ENCODE measurements at regions not wholly inside any gene's neighbourhood (a gene's known extent, or its start where the extent isn't known, plus 50 kb on each side); places are given as distances from the start of the nearest gene placed in this dataset.
"Not testable (repeated sequence)": the region's sequence is repeated elsewhere in the genome, so short reads cannot be mapped to it uniquely, and the experiment has no call there.

- H3K9ac ChIP-seq (ENCODE audit: low read depth, low read length): no peak overlapping the region
- no peak overlapping the region for H3K27ac ChIP-seq (ENCODE audit: low read depth, low read length)
- H3K4me1 ChIP-seq (ENCODE audit: control insufficient read depth, insufficient read depth, low read length): no peaks in the 10 kb centered on the region
- no peak overlapping the region for H3K4me3 ChIP-seq (ENCODE audit: low read depth, low read length)
- no peaks in the 10 kb centered on the region for H3K9me3 ChIP-seq (ENCODE audit: control insufficient read depth, insufficient read depth, low read length)
- no peaks in the 10 kb centered on the region for H3K36me3 ChIP-seq (ENCODE audit: control insufficient read depth, insufficient read depth, low read length)
- H3K27me3 ChIP-seq (ENCODE audit: control insufficient read depth, insufficient read depth, low read length): no peaks in the 10 kb centered on the region
These were observed 385.6 kb downstream of the IRS2 start for GRCh38 chr13:109400624-109401257.

GRCh38 chr13:109400209-109400608, 386.2 kb downstream of the IRS2 start:
- no peaks in the 10 kb centered on the region for H3K36me3 ChIP-seq (ENCODE audit: control insufficient read depth, insufficient read depth, low read length)
- H3K27me3 ChIP-seq (ENCODE audit: control insufficient read depth, insufficient read depth, low read length): no peaks in the 10 kb centered on the region
- H3K9ac ChIP-seq (ENCODE audit: low read depth, low read length): no peak overlapping the region
- no peak overlapping the region for H3K27ac ChIP-seq (ENCODE audit: low read depth, low read length)
- no peaks in the 10 kb centered on the region for H3K9me3 ChIP-seq (ENCODE audit: control insufficient read depth, insufficient read depth, low read length)
- H3K4me3 ChIP-seq (ENCODE audit: low read depth, low read length): no peak overlapping the region
- no peaks in the 10 kb centered on the region for H3K4me1 ChIP-seq (ENCODE audit: control insufficient read depth, insufficient read depth, low read length)

GRCh38 chr13:109398071-109398470, 388.3 kb downstream of the IRS2 start:
- H3K4me1 ChIP-seq (ENCODE audit: control insufficient read depth, insufficient read depth, low read length); H3K4me3 ChIP-seq (ENCODE audit: low read depth, low read length); H3K36me3 ChIP-seq (ENCODE audit: control insufficient read depth, insufficient read depth, low read length); H3K9ac ChIP-seq (ENCODE audit: low read depth, low read length); H3K27me3 ChIP-seq (ENCODE audit: control insufficient read depth, insufficient read depth, low read length); H3K27ac ChIP-seq (ENCODE audit: low read depth, low read length); H3K9me3 ChIP-seq (ENCODE audit: control insufficient read depth, insufficient read depth, low read length): not testable (repeated sequence)

- H3K4me3 ChIP-seq (ENCODE audit: low read depth, low read length): no peak overlapping the region
- H3K27me3 ChIP-seq (ENCODE audit: control insufficient read depth, insufficient read depth, low read length): no peaks in the 10 kb centered on the region
- H3K4me1 ChIP-seq (ENCODE audit: control insufficient read depth, insufficient read depth, low read length): no peaks in the 10 kb centered on the region
- no peak overlapping the region for H3K9ac ChIP-seq (ENCODE audit: low read depth, low read length)
- H3K27ac ChIP-seq (ENCODE audit: low read depth, low read length): no peak overlapping the region
- no peaks in the 10 kb centered on the region for H3K9me3 ChIP-seq (ENCODE audit: control insufficient read depth, insufficient read depth, low read length)
- no peaks in the 10 kb centered on the region for H3K36me3 ChIP-seq (ENCODE audit: control insufficient read depth, insufficient read depth, low read length)
These were observed 389.1 kb downstream of the IRS2 start for GRCh38 chr13:109397285-109397684.

- Histone ChIP-seq H3K27me3 (ENCODE audit: control insufficient read depth, insufficient read depth, low read length) (no peaks in the 10 kb centered on the region), H3K4me3 (ENCODE audit: low read depth, low read length) (no peak overlapping the region), H3K36me3 (ENCODE audit: control insufficient read depth, insufficient read depth, low read length) (no peaks in the 10 kb centered on the region), H3K9me3 (ENCODE audit: control insufficient read depth, insufficient read depth, low read length) (no peaks in the 10 kb centered on the region), H3K4me1 (ENCODE audit: control insufficient read depth, insufficient read depth, low read length) (no peaks in the 10 kb centered on the region), H3K27ac (ENCODE audit: low read depth, low read length) (no peak overlapping the region), H3K9ac (ENCODE audit: low read depth, low read length) (no peak overlapping the region)
These were observed 390.1 kb downstream of the IRS2 start for GRCh38 chr13:109396266-109396665.

- Histone ChIP-seq H3K36me3 (ENCODE audit: control insufficient read depth, insufficient read depth, low read length) (no peaks in the 10 kb centered on the region), H3K27ac (ENCODE audit: low read depth, low read length) (no peak overlapping the region), H3K4me1 (ENCODE audit: control insufficient read depth, insufficient read depth, low read length) (no peaks in the 10 kb centered on the region), H3K4me3 (ENCODE audit: low read depth, low read length) (no peak overlapping the region), H3K9me3 (ENCODE audit: control insufficient read depth, insufficient read depth, low read length) (no peaks in the 10 kb centered on the region), H3K27me3 (ENCODE audit: control insufficient read depth, insufficient read depth, low read length) (no peaks in the 10 kb centered on the region), H3K9ac (ENCODE audit: low read depth, low read length) (no peak overlapping the region)
These were observed 391.4 kb downstream of the IRS2 start for GRCh38 chr13:109395014-109395413.

DNA sequence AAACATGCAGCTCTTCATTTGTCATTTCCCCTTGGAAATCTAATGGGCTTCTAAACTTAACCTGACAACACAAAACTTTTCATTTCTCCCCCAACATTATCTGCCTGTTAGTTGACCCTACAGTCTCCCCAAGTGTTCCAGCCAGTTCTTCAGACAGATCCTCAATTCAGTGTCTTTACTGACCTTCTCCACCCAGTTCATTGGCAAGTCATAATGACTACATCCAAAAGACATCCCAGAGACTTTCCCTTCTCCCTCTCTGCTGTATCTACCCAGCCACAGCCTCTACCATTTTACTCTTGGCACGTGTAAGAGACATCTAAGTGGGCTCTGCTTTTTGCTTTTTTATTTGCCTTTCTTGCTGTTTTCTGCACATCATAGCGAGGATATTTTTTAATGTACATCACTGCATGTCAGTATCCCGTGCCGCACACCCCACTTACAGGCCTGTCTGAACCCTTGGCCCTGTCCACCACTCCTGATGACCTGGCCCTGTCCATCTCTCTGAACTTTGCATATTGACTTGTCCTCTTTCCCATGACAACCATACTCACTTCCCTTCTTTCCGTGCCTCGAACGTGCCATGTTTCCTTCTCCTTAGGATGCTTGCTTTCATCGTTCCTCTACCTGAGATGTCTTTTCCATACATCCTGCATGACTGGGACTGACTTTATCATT, 391.9 kb downstream of the IRS2 start:
- Histone ChIP-seq H3K36me3 (ENCODE audit: control insufficient read depth, insufficient read depth, low read length) (no peaks in the 10 kb centered on the region), H3K4me3 (ENCODE audit: low read depth, low read length) (no peak overlapping the region), H3K9me3 (ENCODE audit: control insufficient read depth, insufficient read depth, low read length) (no peaks in the 10 kb centered on the region), H3K9ac (ENCODE audit: low read depth, low read length) (no peak overlapping the region), H3K4me1 (ENCODE audit: control insufficient read depth, insufficient read depth, low read length) (no peaks in the 10 kb centered on the region), H3K27me3 (ENCODE audit: control insufficient read depth, insufficient read depth, low read length) (no peaks in the 10 kb centered on the region), H3K27ac (ENCODE audit: low read depth, low read length) (no peak overlapping the region)

GRCh38 chr13:109393045-109393444, 393.3 kb downstream of the IRS2 start:
- Histone ChIP-seq H3K4me3 (ENCODE audit: low read depth, low read length) (no peak overlapping the region), H3K9ac (ENCODE audit: low read depth, low read length) (no peak overlapping the region), H3K27me3 (ENCODE audit: control insufficient read depth, insufficient read depth, low read length) (no peaks in the 10 kb centered on the region), H3K36me3 (ENCODE audit: control insufficient read depth, insufficient read depth, low read length) (no peaks in the 10 kb centered on the region), H3K27ac (ENCODE audit: low read depth, low read length) (no peak overlapping the region), H3K9me3 (ENCODE audit: control insufficient read depth, insufficient read depth, low read length) (no peaks in the 10 kb centered on the region), H3K4me1 (ENCODE audit: control insufficient read depth, insufficient read depth, low read length) (no peaks in the 10 kb centered on the region)

DNA sequence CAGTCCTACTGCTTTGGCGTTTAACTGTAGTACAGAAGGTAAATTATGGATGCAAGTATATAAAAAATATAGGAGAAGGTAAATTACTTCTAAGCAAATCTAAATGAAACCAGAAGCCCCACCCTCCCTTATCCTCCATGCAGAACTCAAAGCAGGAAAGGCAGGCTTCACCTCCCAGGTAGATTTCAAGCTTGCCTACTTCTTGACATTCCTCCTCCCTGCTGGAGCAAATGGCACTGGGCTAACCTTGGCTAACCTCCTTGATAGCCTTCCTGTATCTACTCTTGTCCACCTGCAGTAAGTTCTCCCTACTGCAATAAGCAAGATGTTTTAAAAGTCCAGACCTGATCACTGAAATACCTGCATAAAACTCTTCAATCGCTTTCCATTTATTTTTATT, 396.0 kb downstream of the IRS2 start:
- no peaks in the 10 kb centered on the region for H3K9me3 ChIP-seq (ENCODE audit: control insufficient read depth, insufficient read depth, low read length)
- H3K27me3 ChIP-seq (ENCODE audit: control insufficient read depth, insufficient read depth, low read length): no peaks in the 10 kb centered on the region
- H3K36me3 ChIP-seq (ENCODE audit: control insufficient read depth, insufficient read depth, low read length): no peaks in the 10 kb centered on the region
- H3K27ac ChIP-seq (ENCODE audit: low read depth, low read length): no peak overlapping the region
- no peaks in the 10 kb centered on the region for H3K4me1 ChIP-seq (ENCODE audit: control insufficient read depth, insufficient read depth, low read length)
- H3K9ac ChIP-seq (ENCODE audit: low read depth, low read length): no peak overlapping the region
- no peak overlapping the region for H3K4me3 ChIP-seq (ENCODE audit: low read depth, low read length)

GRCh38 chr13:109389892-109390345, 396.5 kb downstream of the IRS2 start:
- no peaks in the 10 kb centered on the region for H3K4me1 ChIP-seq (ENCODE audit: control insufficient read depth, insufficient read depth, low read length)
- H3K27me3 ChIP-seq (ENCODE audit: control insufficient read depth, insufficient read depth, low read length): no peaks in the 10 kb centered on the region
- H3K27ac ChIP-seq (ENCODE audit: low read depth, low read length): no peak overlapping the region
- no peak overlapping the region for H3K9ac ChIP-seq (ENCODE audit: low read depth, low read length)
- no peaks in the 10 kb centered on the region for H3K36me3 ChIP-seq (ENCODE audit: control insufficient read depth, insufficient read depth, low read length)
- no peak overlapping the region for H3K4me3 ChIP-seq (ENCODE audit: low read depth, low read length)
- H3K9me3 ChIP-seq (ENCODE audit: control insufficient read depth, insufficient read depth, low read length): no peaks in the 10 kb centered on the region

DNA sequence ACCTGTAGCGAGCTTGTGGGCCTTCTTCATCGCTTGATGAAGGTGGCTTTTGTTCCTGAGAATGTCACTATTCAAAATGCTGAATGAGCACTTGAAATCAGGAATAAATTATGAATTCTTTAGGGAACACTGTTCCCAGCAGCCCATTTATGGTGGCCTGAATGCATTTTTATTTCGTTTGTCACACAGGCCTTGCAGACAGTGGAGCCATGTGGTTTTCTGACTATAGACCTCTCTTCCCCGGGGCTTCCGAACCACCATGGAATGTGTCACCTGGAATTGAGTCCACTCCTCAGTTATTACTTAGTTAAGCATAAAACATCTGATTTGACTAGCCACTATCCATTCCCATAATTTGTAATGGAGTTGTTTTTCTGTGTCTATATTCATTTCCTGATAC, 396.9 kb downstream of the IRS2 start:
- Histone ChIP-seq H3K9ac (ENCODE audit: low read depth, low read length) (no peak overlapping the region), H3K9me3 (ENCODE audit: control insufficient read depth, insufficient read depth, low read length) (no peaks in the 10 kb centered on the region), H3K4me3 (ENCODE audit: low read depth, low read length) (no peak overlapping the region), H3K27ac (ENCODE audit: low read depth, low read length) (no peak overlapping the region), H3K36me3 (ENCODE audit: control insufficient read depth, insufficient read depth, low read length) (no peaks in the 10 kb centered on the region), H3K4me1 (ENCODE audit: control insufficient read depth, insufficient read depth, low read length) (no peaks in the 10 kb centered on the region), H3K27me3 (ENCODE audit: control insufficient read depth, insufficient read depth, low read length) (no peaks in the 10 kb centered on the region)

Data from HUES48 (cell line).